ENCODE measurements at regions not wholly inside any gene's neighbourhood (a gene's known extent, or its start where the extent isn't known, plus 50 kb on each side); places are given as distances from the start of the nearest gene placed in this dataset.

GRCh38 chr18:29198834-29199233, 1021.9 kb upstream of the CDH2 start:
- DNase-seq: no peak

- DNase-seq: no peak
Observed at GRCh38 chr18:29196307-29196706, 1019.4 kb upstream of the CDH2 start.

- no peak for DNase-seq
Observed at GRCh38 chr18:29191263-29191662, 1014.3 kb upstream of the CDH2 start.

- no peak for DNase-seq
Observed at GRCh38 chr18:29188760-29189159, 1011.8 kb upstream of the CDH2 start.

GRCh38 chr18:29185801-29186200, 1008.9 kb upstream of the CDH2 start:
- no peak for DNase-seq

- DNase-seq: no peak
Observed at GRCh38 chr18:29184654-29185053, 1007.7 kb upstream of the CDH2 start.

GRCh38 chr18:29181151-29181901, 1004.4 kb upstream of the CDH2 start:
- DNase-seq: no peak

- DNase-seq: no peak
Observed at GRCh38 chr18:29176681-29177080, 999.8 kb upstream of the CDH2 start.

- DNase-seq: no peak
Observed at GRCh38 chr18:29174891-29175290, 998.0 kb upstream of the CDH2 start.

GRCh38 chr18:29172756-29173067, 995.8 kb upstream of the CDH2 start:
- no peak for DNase-seq

- no peak for DNase-seq
Observed at GRCh38 chr18:29171892-29172755, 995.2 kb upstream of the CDH2 start.

GRCh38 chr18:29169599-29169998, 992.7 kb upstream of the CDH2 start:
- no peak for DNase-seq

- no peak for DNase-seq
Observed at GRCh38 chr18:29164993-29165599, 988.2 kb upstream of the CDH2 start.

GRCh38 chr18:29164020-29164706, 987.2 kb upstream of the CDH2 start:
- no peak for DNase-seq

GRCh38 chr18:29163596-29163995, 986.7 kb upstream of the CDH2 start:
- no peak for DNase-seq

- DNase-seq: no peak
Observed at GRCh38 chr18:29161429-29161828, 984.5 kb upstream of the CDH2 start.

GRCh38 chr18:29160170-29160569, 983.2 kb upstream of the CDH2 start:
- no peak for DNase-seq

GRCh38 chr18:29157905-29158304, 981.0 kb upstream of the CDH2 start:
- no peak for DNase-seq

GRCh38 chr18:29157057-29157780, 980.3 kb upstream of the CDH2 start:
- DNase-seq: no peak

GRCh38 chr18:29156531-29156930, 979.6 kb upstream of the CDH2 start:
- DNase-seq: no peak

- DNase-seq: no peak
Observed at GRCh38 chr18:29154758-29155725, 978.1 kb upstream of the CDH2 start.

All from occipital lobe (tissue), 1 donor.